PC-3 (cell line): ENCODE measurements at regions not wholly inside any gene's neighbourhood (a gene's known extent, or its start where the extent isn't known, plus 50 kb on each side); places are given as distances from the start of the nearest gene placed in this dataset.

Source experiments
- EZH2phosphoT487 ChIP-seq: fragments of 300-600 bp; sonication (generic); IDR thresholded peaks from 2 replicates; pipeline ENCODE4 v1.6.1; 2018; ENCODE audit warnings: mild to moderate bottlenecking, antibody characterized with exemption, low read length, borderline replicate concordance
- TF ChIP-seq, protein P1 (sequence below): fragments of 300-600 bp; sonication (generic); conservative IDR thresholded peaks from 2 replicates; pipeline ENCODE4 v1.5.1; 2017; ENCODE audit warnings: antibody characterized with exemption, low read depth, mild to moderate bottlenecking, low read length

DNA sequence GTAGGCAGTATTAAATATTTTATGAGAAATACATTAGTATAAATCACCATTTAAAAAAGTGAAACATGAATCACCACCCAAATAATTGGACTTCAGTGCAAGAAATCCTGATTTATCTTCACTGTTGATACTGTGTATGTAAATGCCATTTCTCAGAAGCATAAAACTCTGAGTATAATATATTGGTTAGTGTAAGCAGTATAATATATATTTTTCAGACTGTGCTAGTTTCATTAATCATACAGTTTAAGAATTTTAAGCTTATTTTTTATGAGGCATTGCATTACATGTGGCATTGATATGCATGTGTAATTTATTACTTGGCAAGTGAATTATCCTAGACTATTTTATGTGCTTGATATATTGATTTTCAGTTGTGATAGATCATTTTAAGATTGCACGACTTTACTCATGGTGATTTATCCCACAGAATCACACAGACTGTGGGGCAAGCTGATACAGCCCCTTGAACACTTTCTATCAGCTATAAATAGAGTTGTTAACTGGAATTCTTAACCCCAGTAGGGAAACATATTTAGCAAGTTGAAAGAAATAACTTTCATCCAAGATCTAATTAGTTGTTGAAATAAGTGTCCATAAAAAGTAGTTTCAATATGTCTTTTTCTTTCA is 403.5 kb downstream of the RPL10L start:
- TF ChIP-seq, protein P1, sequence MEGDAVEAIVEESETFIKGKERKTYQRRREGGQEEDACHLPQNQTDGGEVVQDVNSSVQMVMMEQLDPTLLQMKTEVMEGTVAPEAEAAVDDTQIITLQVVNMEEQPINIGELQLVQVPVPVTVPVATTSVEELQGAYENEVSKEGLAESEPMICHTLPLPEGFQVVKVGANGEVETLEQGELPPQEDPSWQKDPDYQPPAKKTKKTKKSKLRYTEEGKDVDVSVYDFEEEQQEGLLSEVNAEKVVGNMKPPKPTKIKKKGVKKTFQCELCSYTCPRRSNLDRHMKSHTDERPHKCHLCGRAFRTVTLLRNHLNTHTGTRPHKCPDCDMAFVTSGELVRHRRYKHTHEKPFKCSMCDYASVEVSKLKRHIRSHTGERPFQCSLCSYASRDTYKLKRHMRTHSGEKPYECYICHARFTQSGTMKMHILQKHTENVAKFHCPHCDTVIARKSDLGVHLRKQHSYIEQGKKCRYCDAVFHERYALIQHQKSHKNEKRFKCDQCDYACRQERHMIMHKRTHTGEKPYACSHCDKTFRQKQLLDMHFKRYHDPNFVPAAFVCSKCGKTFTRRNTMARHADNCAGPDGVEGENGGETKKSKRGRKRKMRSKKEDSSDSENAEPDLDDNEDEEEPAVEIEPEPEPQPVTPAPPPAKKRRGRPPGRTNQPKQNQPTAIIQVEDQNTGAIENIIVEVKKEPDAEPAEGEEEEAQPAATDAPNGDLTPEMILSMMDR, result no peak
- TF ChIP-seq EZH2phosphoT487, result no peak
